Loucy (cell line): ENCODE measurements at regions not wholly inside any gene's neighbourhood (a gene's known extent, or its start where the extent isn't known, plus 50 kb on each side); places are given as distances from the start of the nearest gene placed in this dataset.

Experiments used
- H2AFZ ChIP-seq: fragments of 200-600 bp; sonication (generic); 2 replicates; pipeline ENCODE4 v1.6.0; 2016; ENCODE audit warnings: antibody characterized with exemption, mild to moderate bottlenecking, low read length, moderate library complexity
- H3F3A ChIP-seq: fragments of 200-600 bp; 2 replicates; pipeline ENCODE4 v1.6.0; 2016; ENCODE audit warnings: antibody characterized with exemption, low read depth, mild to moderate bottlenecking
- H3K27me3 ChIP-seq: fragments of 200-600 bp; sonication (generic); 2 replicates; pipeline ENCODE4 v1.6.1; 2014; ENCODE audit warnings: low read length, mild to moderate bottlenecking; ENCODE audit not compliant: insufficient read depth, poor library complexity, severe bottlenecking
- H3K36me3 ChIP-seq: fragments of 200-600 bp; sonication (generic); 2 replicates; pipeline ENCODE4 v1.6.1; 2016; ENCODE audit warnings: low read length; ENCODE audit not compliant: insufficient read depth
- H3K4me1 ChIP-seq: fragments of 200-600 bp; sonication (generic); 2 replicates; pipeline ENCODE4 v1.5.1; 2014; ENCODE audit warnings: low read length, mild to moderate bottlenecking; ENCODE audit not compliant: insufficient read depth, poor library complexity, severe bottlenecking
- H3K4me2 ChIP-seq: fragments of 200-600 bp; sonication (generic); 2 replicates; pipeline ENCODE4 v1.6.0; 2014; ENCODE audit warnings: antibody characterized with exemption, low read length, low read depth, mild to moderate bottlenecking; ENCODE audit not compliant: poor library complexity, severe bottlenecking
- H3K4me3 ChIP-seq: fragments of 200-600 bp; sonication (generic); 2 replicates; pipeline ENCODE4 v1.5.1; 2014; ENCODE audit warnings: low read length, mild to moderate bottlenecking, mixed read lengths; ENCODE audit not compliant: poor library complexity, severe bottlenecking
- H3K79me2 ChIP-seq: fragments of 200-600 bp; sonication (generic); 2 replicates; pipeline ENCODE4 v1.6.1; 2014; ENCODE audit warnings: low read length; ENCODE audit not compliant: insufficient read depth
- H3K9ac ChIP-seq: fragments of 200-600 bp; sonication (generic); 2 replicates; pipeline ENCODE4 v1.6.0; 2014; ENCODE audit warnings: mild to moderate bottlenecking, low read depth, low read length, moderate library complexity; ENCODE audit not compliant: poor library complexity, severe bottlenecking
- H3K9me2 ChIP-seq: fragments of 200-600 bp; sonication (generic); replicated peaks from 2 replicates; pipeline ENCODE4 v1.6.1; 2016; ENCODE audit warnings: low read depth, low read length, mixed read lengths
- H3K9me3 ChIP-seq: fragments of 200-600 bp; sonication (generic); 2 replicates; pipeline ENCODE4 v1.6.1; 2014; ENCODE audit warnings: mild to moderate bottlenecking, antibody characterized with exemption, low read length, low read depth; ENCODE audit not compliant: insufficient read depth
- H4K20me1 ChIP-seq: fragments of 200-600 bp; sonication (generic); 2 replicates; pipeline ENCODE4 v1.6.0; 2014; ENCODE audit warnings: antibody characterized with exemption, low read length, mild to moderate bottlenecking; ENCODE audit not compliant: insufficient read depth, poor library complexity, severe bottlenecking
- EZH2phosphoT487 ChIP-seq: fragments of 200-600 bp; IDR thresholded peaks from 2 replicates; pipeline ENCODE4 v1.6.1; 2018; ENCODE audit warnings: antibody characterized with exemption, mild to moderate bottlenecking, moderate library complexity, borderline replicate concordance
- TF ChIP-seq, protein P1 (sequence below): fragments of 200-600 bp; sonication (generic); conservative IDR thresholded peaks from 2 replicates; pipeline ENCODE4 v1.5.1; 2014; ENCODE audit warnings: mild to moderate bottlenecking, antibody characterized with exemption, low read length

DNA sequence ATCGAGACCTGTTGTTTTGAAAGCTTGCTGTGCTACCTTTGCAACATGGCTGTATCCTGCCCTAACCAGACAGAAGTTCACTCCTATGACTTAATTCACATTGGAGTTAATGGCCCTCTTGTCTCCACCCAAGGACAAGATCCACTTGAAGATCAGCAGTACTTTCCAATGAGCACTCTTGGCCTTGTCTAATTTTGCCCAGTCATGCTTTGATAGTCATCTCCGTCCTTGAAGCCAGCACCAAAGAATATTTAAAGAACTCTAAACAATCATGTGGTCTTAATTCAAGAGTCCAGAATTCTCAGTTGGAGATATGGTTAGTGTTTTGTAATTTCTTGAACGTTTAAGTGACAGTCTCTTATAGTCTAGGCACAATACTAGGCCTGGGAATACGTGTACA is 775.6 kb upstream of the EEF2KMT start:
- no peaks in the 10 kb centered on the region for H3K9me3 ChIP-seq
- H3K4me1 ChIP-seq = no peaks in the 10 kb centered on the region
- no peaks in the 10 kb centered on the region for H3F3A ChIP-seq
- no peaks in the 10 kb centered on the region for H4K20me1 ChIP-seq
- H3K9ac ChIP-seq = no peak overlapping the region
- H3K4me3 ChIP-seq = no peak overlapping the region
- TF ChIP-seq EZH2phosphoT487 = no peak
- TF ChIP-seq, protein P1, sequence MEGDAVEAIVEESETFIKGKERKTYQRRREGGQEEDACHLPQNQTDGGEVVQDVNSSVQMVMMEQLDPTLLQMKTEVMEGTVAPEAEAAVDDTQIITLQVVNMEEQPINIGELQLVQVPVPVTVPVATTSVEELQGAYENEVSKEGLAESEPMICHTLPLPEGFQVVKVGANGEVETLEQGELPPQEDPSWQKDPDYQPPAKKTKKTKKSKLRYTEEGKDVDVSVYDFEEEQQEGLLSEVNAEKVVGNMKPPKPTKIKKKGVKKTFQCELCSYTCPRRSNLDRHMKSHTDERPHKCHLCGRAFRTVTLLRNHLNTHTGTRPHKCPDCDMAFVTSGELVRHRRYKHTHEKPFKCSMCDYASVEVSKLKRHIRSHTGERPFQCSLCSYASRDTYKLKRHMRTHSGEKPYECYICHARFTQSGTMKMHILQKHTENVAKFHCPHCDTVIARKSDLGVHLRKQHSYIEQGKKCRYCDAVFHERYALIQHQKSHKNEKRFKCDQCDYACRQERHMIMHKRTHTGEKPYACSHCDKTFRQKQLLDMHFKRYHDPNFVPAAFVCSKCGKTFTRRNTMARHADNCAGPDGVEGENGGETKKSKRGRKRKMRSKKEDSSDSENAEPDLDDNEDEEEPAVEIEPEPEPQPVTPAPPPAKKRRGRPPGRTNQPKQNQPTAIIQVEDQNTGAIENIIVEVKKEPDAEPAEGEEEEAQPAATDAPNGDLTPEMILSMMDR = no peak
- H3K4me2 ChIP-seq = no peak overlapping the region
- no peaks in the 10 kb centered on the region for H3K79me2 ChIP-seq
- H2AFZ ChIP-seq = no peak overlapping the region
- H3K36me3 ChIP-seq = no peaks in the 10 kb centered on the region
- no peaks in the 10 kb centered on the region for H3K9me2 ChIP-seq
- H3K27me3 ChIP-seq = no peaks in the 10 kb centered on the region

DNA sequence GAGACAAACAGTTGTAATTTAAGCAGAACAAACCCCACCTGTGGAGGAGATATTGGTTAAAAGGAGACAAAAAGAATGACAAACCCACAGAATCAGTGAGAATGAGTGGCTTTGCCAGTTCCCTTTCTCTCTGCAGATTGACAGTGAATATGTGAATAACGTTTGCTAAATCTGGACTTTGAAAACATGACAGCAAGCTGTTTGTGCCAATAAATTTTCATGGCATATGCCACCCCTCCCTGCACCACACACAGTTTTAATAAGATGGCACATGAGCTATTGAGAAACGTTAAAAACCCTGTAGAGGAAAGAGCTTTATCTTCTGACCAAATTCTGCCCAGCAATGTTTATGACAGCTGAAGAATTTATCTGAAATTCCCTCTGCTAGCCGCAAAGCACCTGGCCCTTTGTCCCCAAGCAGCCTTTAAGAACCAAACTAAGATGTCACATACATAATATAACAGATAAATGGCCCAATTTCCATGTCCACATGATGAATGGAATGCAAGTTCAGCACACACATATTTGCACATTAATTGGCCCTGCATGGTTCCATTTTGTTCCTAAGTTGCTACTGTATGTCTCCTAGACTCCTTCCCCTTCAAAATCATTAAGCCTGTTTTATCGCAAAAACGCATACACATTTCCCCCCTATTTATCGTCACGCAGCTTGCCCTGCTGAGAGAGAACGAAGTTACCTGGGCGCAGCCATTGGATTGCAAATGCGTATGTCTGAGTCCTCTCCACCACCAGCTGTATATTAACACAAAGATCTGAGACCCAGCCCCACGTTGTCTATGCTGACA is 773.5 kb upstream of the EEF2KMT start:
- H3K4me3 ChIP-seq = no peak overlapping the region
- H4K20me1 ChIP-seq = no peaks in the 10 kb centered on the region
- no peaks in the 10 kb centered on the region for H3K9me2 ChIP-seq
- no peaks in the 10 kb centered on the region for H3K27me3 ChIP-seq
- no peaks in the 10 kb centered on the region for H3K9me3 ChIP-seq
- H3F3A ChIP-seq = no peaks in the 10 kb centered on the region
- no peak overlapping the region for H3K9ac ChIP-seq
- no peaks in the 10 kb centered on the region for H3K79me2 ChIP-seq
- H3K4me2 ChIP-seq = no peak overlapping the region
- H2AFZ ChIP-seq = no peak overlapping the region
- H3K36me3 ChIP-seq = no peaks in the 10 kb centered on the region
- H3K4me1 ChIP-seq = no peaks in the 10 kb centered on the region
- no peak for TF ChIP-seq EZH2phosphoT487
- TF ChIP-seq, protein P1 = no peak

DNA sequence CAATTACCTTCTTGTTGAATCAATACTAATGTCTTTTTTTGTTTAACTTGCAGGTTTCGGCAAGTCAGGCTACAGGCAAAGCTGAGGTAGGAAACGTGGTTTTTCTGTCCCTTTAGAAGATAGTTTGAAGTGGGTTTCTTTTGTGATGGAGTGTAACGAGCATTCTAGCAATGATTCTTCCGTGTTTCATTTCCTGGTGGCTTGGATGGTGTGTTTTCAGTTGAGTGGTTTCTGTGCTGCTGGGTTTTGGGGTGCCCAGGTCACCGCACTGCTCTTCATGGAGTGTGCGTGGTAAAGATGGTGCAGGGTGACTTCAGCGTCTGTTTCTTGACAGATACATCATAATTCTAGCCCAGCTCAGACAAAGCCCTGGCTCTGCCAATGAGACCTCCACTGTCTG is 769.7 kb upstream of the EEF2KMT start:
- H3K4me3 ChIP-seq = no peak overlapping the region
- H2AFZ ChIP-seq = no peak overlapping the region
- H3K27me3 ChIP-seq = no peaks in the 10 kb centered on the region
- no peak overlapping the region for H3K9ac ChIP-seq
- no peaks in the 10 kb centered on the region for H3F3A ChIP-seq
- H4K20me1 ChIP-seq = no peaks in the 10 kb centered on the region
- no peaks in the 10 kb centered on the region for H3K36me3 ChIP-seq
- no peaks in the 10 kb centered on the region for H3K79me2 ChIP-seq
- no peak overlapping the region for H3K4me2 ChIP-seq
- H3K4me1 ChIP-seq = no peaks in the 10 kb centered on the region
- TF ChIP-seq, protein P1 = no peak
- no peak for TF ChIP-seq EZH2phosphoT487
- H3K9me2 ChIP-seq = no peaks in the 10 kb centered on the region
- H3K9me3 ChIP-seq = no peaks in the 10 kb centered on the region; the same call in 1 of the 2 replicates
